ENCODE measurements at regions not wholly inside any gene's neighbourhood (a gene's known extent, or its start where the extent isn't known, plus 50 kb on each side); places are given as distances from the start of the nearest gene placed in this dataset.

GRCh38 chr20:41715526-41715925, 97.3 kb upstream of the CHD6 start:
- Histone ChIP-seq H4K91ac (replicated peaks; ENCODE audit: insufficient read length, low read length) (no peak overlapping the region), H2BK120ac (replicated peaks; ENCODE audit: low read depth, low read length) (no peak overlapping the region), H3K23ac (ENCODE audit: insufficient read length) (no peak overlapping the region), H2BK12ac (ENCODE audit: low read depth, low read length) (no peak overlapping the region), H3K79me1 (ENCODE audit: low read depth, low read length) (no peaks in the 10 kb centered on the region), H3K14ac (ENCODE audit: insufficient read length) (no peak overlapping the region), H3K79me2 (ENCODE audit: control insufficient read depth in 1 of 2, insufficient read depth in 2 of 2, low read length in 2 of 2) (no peaks in the 10 kb centered on the region), H2BK5ac (ENCODE audit: low read depth, low read length) (no peak overlapping the region), H3K27me3 (replicated peaks in 1 of 4; ENCODE audit: control insufficient read depth in 3 of 4, extremely low read depth in 1 of 4, insufficient read depth in 3 of 4, low read length in 3 of 4) (no peaks in the 10 kb centered on the region), H4K8ac (ENCODE audit: extremely low read depth, insufficient read depth, low read length) (no peak overlapping the region), H3K27ac (ENCODE audit: low read depth, low read length) (no peak overlapping the region), H3K4me1 (replicated peaks in 1 of 4; ENCODE audit: control insufficient read depth in 3 of 4, insufficient read depth in 4 of 4, low read length in 3 of 4) (no peaks in the 10 kb centered on the region), H2BK15ac (ENCODE audit: low read length) (no peak overlapping the region), H3K36me3 (ENCODE audit: control insufficient read depth in 2 of 4, insufficient read depth in 4 of 4, low read length in 3 of 4) (no peaks in the 10 kb centered on the region), H3K4ac (replicated peaks; ENCODE audit: insufficient read length, low read depth, low read length) (no peak overlapping the region), H3K9me3 (ENCODE audit: insufficient read depth in 2 of 2, low read depth in 1 of 2, low read length in 1 of 2) (no peaks in the 10 kb centered on the region), H3K18ac (ENCODE audit: extremely low read depth, low read length) (no peak overlapping the region), H3K9ac (replicated peaks in 1 of 4; ENCODE audit: extremely low read depth in 1 of 4, low read depth in 3 of 4, low read length in 3 of 4) (no peak overlapping the region), H2BK20ac (ENCODE audit: low read length) (no peak overlapping the region), H3K4me2 (ENCODE audit: insufficient read depth in 1 of 2, low read depth in 2 of 2, low read length in 2 of 2) (no peak overlapping the region), H3K23me2 (ENCODE audit: low read depth, low read length) (peaks cover 1% of the 10 kb centered on the region; the same call in 1 of the 2 replicates), H2AFZ (ENCODE audit: low read length) (no peak overlapping the region), H3K4me3 (ENCODE audit: extremely low read depth in 1 of 4, insufficient read depth in 2 of 4, low read depth in 3 of 4, low read length in 4 of 4) (no peak overlapping the region), H2AK5ac (ENCODE audit: low read depth, low read length) (no peak overlapping the region), H4K20me1 (replicated peaks in 1 of 2; ENCODE audit: control insufficient read depth in 1 of 2, insufficient read depth in 2 of 2, low read length in 2 of 2) (no peaks in the 10 kb centered on the region), H3K56ac (replicated peaks; ENCODE audit: insufficient read length, low read depth, low read length) (no peak overlapping the region), H4K5ac (ENCODE audit: insufficient read length, low read depth, low read length) (no peak overlapping the region)
- CTCF ChIA-PET (ENCODE audit: partially characterized antibody): interaction anchor here (0.8 to 2.8 kb wide), 6 partner anchors 17 to 240 kb away, joined by 3 to 11 read pairs (median 3); no protein-coding TSS in a partner anchor
- WGBS, 2 experiments (ENCODE audit: extremely low coverage in 1 of 2, insufficient coverage in 1 of 2, insufficient read length in 1 of 2, insufficient replicate concordance in 2 of 2, low coverage in 1 of 2, low lambda C conversion rate in 2 of 2, missing lambda C conversion rate in 1 of 2): 94% methylated on average over 1 of the region's 1 CpG; no CpG with 5 or more reads in 1 of the 2 experiments
- DNase-seq (ENCODE audit: low read depth in 1 of 2, low spot score in 2 of 2) (no peak), FAIRE-seq (no peak)
- POLR2A ChIA-PET (ENCODE audit: partially characterized antibody): no interaction called here
- TF ChIP-seq CHD7 (IDR thresholded peaks at IDR 0.05; ENCODE audit: insufficient replicate concordance, low read length): no peak

Measured in H1 (cell line).